A549 (cell line): ENCODE measurements at regions not wholly inside any gene's neighbourhood (a gene's known extent, or its start where the extent isn't known, plus 50 kb on each side); places are given as distances from the start of the nearest gene placed in this dataset.
"Not testable (repeated sequence)": the region's sequence is repeated elsewhere in the genome, so short reads cannot be mapped to it uniquely, and the experiment has no call there.

Experiments
- CEBPB ChIP-seq, 2 experiments: fragments of >200 bp in 1 of 2; sonication (Bioruptor Twin) in 1 of 2; formaldehyde crosslinking in 1 of 2; IDR thresholded peaks; 2 replicates each; pipeline ENCODE4 v1.6.1; 2012 to 2016
- CTCF ChIP-seq: fragments of >200 bp; sonication (Bioruptor Twin); formaldehyde crosslinking; IDR thresholded peaks from 3 replicates; pipeline ENCODE4 v1.5.1; 2016
- JUN ChIP-seq, 2 experiments: fragments of >200 bp; sonication (Bioruptor Twin); formaldehyde crosslinking; IDR thresholded peaks; 2 replicates in 1 of 2; 3 replicates in 1 of 2; pipeline ENCODE4 v1.6.1; 2016 to 2017
- POLR2A ChIP-seq: IDR thresholded peaks from 2 replicates; pipeline ENCODE4 v1.6.1; 2012; ENCODE audit warnings: mild to moderate bottlenecking, low read length
- RAD21 ChIP-seq, 2 experiments: fragments of >200 bp in 1 of 2; sonication (Bioruptor Twin) in 1 of 2; formaldehyde crosslinking in 1 of 2; IDR thresholded peaks in 1 of 2; conservative IDR thresholded peaks in 1 of 2; 2 replicates in 1 of 2; 3 replicates in 1 of 2; pipeline ENCODE4 v1.6.1; 2012 to 2018; ENCODE audit warnings: inconsistent platforms in 1 of 2
- RCOR1 ChIP-seq: fragments of 150-350 bp; IDR thresholded peaks from 2 replicates; pipeline ENCODE4 v1.6.1; 2014; ENCODE audit warnings: antibody characterized with exemption, low read length, low read depth
- SMC3 ChIP-seq: fragments of >200 bp; sonication (Bioruptor Twin); formaldehyde crosslinking; IDR thresholded peaks from 3 replicates; pipeline ENCODE4 v1.6.1; 2018; ENCODE audit warnings: inconsistent platforms

GRCh38 chr20:26268762-26269161, 572.1 kb upstream of the ZNF337 start:
- TF ChIP-seq RAD21 (conservative IDR thresholded peaks at IDR 0.05 in 1 of 2, IDR thresholded peaks at IDR 0.05 in 1 of 2); POLR2A; CEBPB (IDR thresholded peaks at IDR 0.05); CTCF; JUN (IDR thresholded peaks at IDR 0.05); RCOR1; SMC3: not testable (repeated sequence)
